Esophagus squamous epithelium (tissue), 5 donors: ENCODE measurements at regions not wholly inside any gene's neighbourhood (a gene's known extent, or its start where the extent isn't known, plus 50 kb on each side); places are given as distances from the start of the nearest gene placed in this dataset.

ENCODE experiments used
- DNase-seq: peaks from one replicate; lab custom pipeline; 2025; lab: John Stamatoyannopoulos, UW
- H3K27ac ChIP-seq, 4 donors: fragments of 200-600 bp; sonication (generic); one replicate each; pipeline ENCODE4 v1.5.1; 2016 to 2019; ENCODE audit warnings: mild to moderate bottlenecking in 1 of 4
- H3K27me3 ChIP-seq, 4 donors: fragments of 200-600 bp; sonication (generic); 1 replicate in 3 of 4; 2 replicates in 1 of 4; pipeline versions ENCODE4 v1.5.1 to v1.6.0; 2017 to 2021; ENCODE audit warnings: antibody characterized with exemption in 1 of 4
- H3K36me3 ChIP-seq, 3 donors: fragments of 200-600 bp; sonication (generic); one replicate each; pipeline ENCODE4 v1.5.1; 2016 to 2019
- H3K4me1 ChIP-seq, 3 donors: fragments of 200-600 bp; sonication (generic); one replicate each; pipeline ENCODE4 v1.5.1; 2017 to 2019
- H3K4me3 ChIP-seq, 4 donors: fragments of 200-600 bp; sonication (generic); 1 replicate in 3 of 4; 2 replicates in 1 of 4; pipeline ENCODE4 v1.5.1; 2016 to 2019; ENCODE audit warnings: mild to moderate bottlenecking in 2 of 4, moderate library complexity in 1 of 4
- H3K9me3 ChIP-seq, 3 donors: fragments of 200-600 bp; sonication (generic); one replicate each; pipeline ENCODE4 v1.5.1; 2016 to 2019
- POLR2A ChIP-seq, 4 donors: fragments of 450-650 bp; IDR thresholded peaks; one replicate each; pipeline ENCODE4 v1.6.1; 2017; ENCODE audit warnings: antibody characterized with exemption in 4 of 4, mild to moderate bottlenecking in 4 of 4, moderate library complexity in 3 of 4
- WGBS, 2 donors: methylation state at CpG; one replicate each; pipeline ENCODE4 v1.1.5; 2018; 5-methylcytosine and 5-hydroxymethylcytosine counted together
- intact Hi-C: fragments of 100-400 bp; cut with DNase I; formaldehyde crosslinking; loops from one replicate; pipeline ENCODE4 v1.15.0; 2022
- TF ChIP-seq, protein P1 (sequence below), 6 experiments: fragments of 450-650 bp in 4 of 6; fragments of 200-600 bp in 2 of 6; sonication (generic) in 2 of 6; IDR thresholded peaks; one replicate each; pipeline ENCODE4 v1.5.1; 2016 to 2019; ENCODE audit warnings: antibody characterized with exemption in 6 of 6, mild to moderate bottlenecking in 4 of 6, moderate library complexity in 4 of 6
- donor health status: DM: yes; HTN: yes; CAD: no.

DNA sequence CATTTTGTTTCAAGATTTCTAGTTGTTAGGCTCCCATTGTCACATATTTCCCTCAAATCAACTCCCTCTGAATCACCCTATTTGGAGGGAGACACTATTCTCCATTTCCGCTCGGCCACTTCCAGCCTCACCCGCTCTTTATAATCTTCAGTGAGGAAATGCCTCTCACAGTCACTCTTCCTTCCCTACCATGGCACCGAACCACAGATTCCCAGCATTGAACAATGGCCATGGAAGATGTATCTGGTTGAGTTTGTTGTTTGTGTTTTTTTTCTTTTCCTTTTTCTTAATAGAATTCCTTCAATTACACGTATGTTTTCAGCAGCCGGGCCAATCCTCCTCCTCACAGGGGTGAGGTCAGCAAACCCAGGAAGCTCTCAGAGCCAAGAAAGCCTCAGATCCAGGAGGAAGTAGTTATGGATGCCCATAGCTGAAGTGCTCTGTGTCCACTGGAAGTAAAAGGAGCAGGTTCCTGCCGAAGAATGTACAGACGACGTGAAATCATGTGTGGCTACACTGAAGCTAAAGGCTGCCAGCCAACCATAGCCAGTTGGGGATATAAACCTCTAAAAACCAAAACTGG is 472.1 kb downstream of the FOXO1 start:
- H3K9me3 ChIP-seq: no peaks in the 10 kb centered on the region
- no peaks in the 10 kb centered on the region for H3K36me3 ChIP-seq
- peaks cover 30 to 54% (median 44%) of the 10 kb centered on the region in 3 donors for H3K4me1 ChIP-seq
- intact Hi-C loops: no loop called here
- TF ChIP-seq, protein P1, sequence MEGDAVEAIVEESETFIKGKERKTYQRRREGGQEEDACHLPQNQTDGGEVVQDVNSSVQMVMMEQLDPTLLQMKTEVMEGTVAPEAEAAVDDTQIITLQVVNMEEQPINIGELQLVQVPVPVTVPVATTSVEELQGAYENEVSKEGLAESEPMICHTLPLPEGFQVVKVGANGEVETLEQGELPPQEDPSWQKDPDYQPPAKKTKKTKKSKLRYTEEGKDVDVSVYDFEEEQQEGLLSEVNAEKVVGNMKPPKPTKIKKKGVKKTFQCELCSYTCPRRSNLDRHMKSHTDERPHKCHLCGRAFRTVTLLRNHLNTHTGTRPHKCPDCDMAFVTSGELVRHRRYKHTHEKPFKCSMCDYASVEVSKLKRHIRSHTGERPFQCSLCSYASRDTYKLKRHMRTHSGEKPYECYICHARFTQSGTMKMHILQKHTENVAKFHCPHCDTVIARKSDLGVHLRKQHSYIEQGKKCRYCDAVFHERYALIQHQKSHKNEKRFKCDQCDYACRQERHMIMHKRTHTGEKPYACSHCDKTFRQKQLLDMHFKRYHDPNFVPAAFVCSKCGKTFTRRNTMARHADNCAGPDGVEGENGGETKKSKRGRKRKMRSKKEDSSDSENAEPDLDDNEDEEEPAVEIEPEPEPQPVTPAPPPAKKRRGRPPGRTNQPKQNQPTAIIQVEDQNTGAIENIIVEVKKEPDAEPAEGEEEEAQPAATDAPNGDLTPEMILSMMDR (IDR thresholded peaks at IDR 0.05): no peak
- no peak for TF ChIP-seq POLR2A (IDR thresholded peaks at IDR 0.05)
- peak overlapping the region in 1 of 4 donors; percentile 33 for H3K4me3 ChIP-seq
- 72 to 76% methylated on average over 8 of the region's 9 CpGs for WGBS, 2 donors
- H3K27me3 ChIP-seq: no peaks in the 10 kb centered on the region
- peak overlapping the region; percentile 56 to 85 (median 83) for H3K27ac ChIP-seq
- no peak for DNase-seq

DNA sequence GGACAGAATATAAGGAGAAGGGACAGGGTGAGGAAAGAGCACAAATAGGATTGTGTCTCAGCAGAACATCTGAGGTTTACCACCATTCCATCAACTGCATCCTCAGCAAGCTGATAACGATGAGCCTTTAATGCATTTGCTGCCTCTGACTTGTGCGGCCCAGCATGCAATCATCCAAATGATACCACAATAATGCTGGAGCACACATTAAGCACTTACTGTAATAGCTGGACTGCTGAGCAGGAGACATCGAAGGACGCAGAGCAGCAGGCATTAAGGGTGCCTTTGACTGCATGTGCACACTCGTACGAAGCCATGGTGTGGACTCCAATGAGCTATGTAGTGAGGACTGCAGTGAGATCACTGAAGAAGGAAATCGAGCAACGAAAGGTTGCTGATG is 469.4 kb downstream of the FOXO1 start:
- no peak for DNase-seq
- TF ChIP-seq, protein P1 (IDR thresholded peaks at IDR 0.05): no peak
- WGBS, 2 donors: 93% methylated on average over 8 of the region's 8 CpGs
- Histone ChIP-seq H3K27ac (no peak overlapping the region), H3K27me3 (no peaks in the 10 kb centered on the region), H3K4me3 (no peak overlapping the region), H3K9me3 (no peaks in the 10 kb centered on the region), H3K36me3 (no peaks in the 10 kb centered on the region), H3K4me1 (peaks cover 8 to 35% (median 19%) of the 10 kb centered on the region in 3 donors)
- intact Hi-C loops: no loop called here

DNA sequence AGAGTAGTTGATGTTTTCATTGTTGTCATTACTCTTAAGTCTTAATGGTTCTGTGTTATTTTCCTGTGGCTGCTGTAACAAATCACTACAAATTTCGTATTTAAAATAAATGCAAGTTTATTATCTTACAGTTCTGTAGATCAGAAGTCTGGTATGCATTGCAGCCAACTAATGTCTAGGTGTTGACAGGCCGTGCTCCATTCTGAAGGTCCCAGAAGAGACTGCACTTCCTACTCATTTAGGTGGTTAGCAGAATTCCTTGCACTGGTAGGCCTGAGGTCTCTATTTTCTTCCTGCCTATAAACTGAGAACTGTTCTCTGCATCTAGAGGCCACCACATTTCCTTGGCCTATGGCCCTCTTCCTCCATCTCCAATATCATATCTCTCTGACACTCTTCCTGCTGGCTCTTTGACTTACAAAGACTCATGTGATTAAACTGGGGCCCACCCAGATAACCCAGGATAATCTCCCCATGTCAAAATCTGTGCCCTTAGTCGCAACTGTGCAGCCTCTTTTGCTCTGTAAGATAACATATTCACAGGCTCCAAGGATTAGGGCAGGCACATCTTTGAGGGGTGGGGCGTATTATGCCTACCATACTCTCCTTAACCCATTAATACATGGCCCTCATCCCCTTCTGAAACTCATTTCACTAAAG is 468.4 kb downstream of the FOXO1 start:
- H3K27ac ChIP-seq: no peak overlapping the region
- H3K9me3 ChIP-seq: no peaks in the 10 kb centered on the region
- peaks cover 3 to 25% (median 11%) of the 10 kb centered on the region in 3 donors for H3K4me1 ChIP-seq
- H3K27me3 ChIP-seq: no peaks in the 10 kb centered on the region
- H3K4me3 ChIP-seq: no peak overlapping the region
- 82 to 95% methylated on average over 4 of the region's 4 CpGs for WGBS, 2 donors
- DNase-seq: no peak
- intact Hi-C loops: no loop called here
- no peaks in the 10 kb centered on the region for H3K36me3 ChIP-seq
- TF ChIP-seq, protein P1 (IDR thresholded peaks at IDR 0.05): no peak
- no peak for TF ChIP-seq POLR2A (IDR thresholded peaks at IDR 0.05)

DNA sequence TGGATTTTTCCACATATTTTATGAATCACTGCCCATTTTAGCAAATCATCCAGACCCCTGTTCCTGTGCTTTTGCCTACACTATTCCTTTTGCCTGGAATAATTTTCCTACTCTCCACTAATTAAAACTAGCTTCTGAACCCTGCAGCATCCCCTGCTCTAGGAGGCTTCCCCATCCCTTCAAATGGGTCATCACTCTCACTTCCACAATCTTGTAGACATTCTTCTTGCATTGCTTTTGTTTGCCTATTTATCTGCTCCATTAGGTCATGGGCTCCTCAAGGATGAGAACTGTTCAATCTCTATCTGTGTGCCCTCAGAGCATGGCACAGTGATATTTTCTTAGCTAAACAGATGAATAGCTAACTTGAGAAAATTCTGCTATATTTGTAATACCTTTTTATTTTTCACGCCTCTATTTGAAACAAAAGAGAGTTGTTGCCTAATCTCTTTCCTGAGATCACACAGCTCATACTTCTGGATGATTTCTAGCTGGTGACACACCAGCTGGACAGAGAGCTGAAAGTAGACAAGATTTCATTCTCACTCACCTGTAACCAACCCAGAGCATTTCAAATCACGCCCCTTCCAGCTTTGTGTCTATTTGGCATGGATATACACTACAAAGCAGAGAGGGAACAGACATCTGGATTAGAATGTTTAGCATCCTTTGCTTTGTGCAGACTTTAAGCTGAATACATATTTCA is 466.0 kb downstream of the FOXO1 start:
- Histone ChIP-seq H3K4me1 (peaks cover 1 to 12% (median 2%) of the 10 kb centered on the region in 3 donors), H3K4me3 (no peak overlapping the region), H3K9me3 (peaks cover 0 to 6% (median 0%) of the 10 kb centered on the region in 3 donors), H3K27me3 (no peaks in the 10 kb centered on the region), H3K36me3 (no peaks in the 10 kb centered on the region), H3K27ac (no peak overlapping the region)
- intact Hi-C loops: no loop called here
- no peak for DNase-seq
- TF ChIP-seq, protein P1 (IDR thresholded peaks at IDR 0.05): no peak
- TF ChIP-seq POLR2A (IDR thresholded peaks at IDR 0.05): no peak
- 39 to 54% methylated on average over 2 of the region's 2 CpGs for WGBS, 2 donors

DNA sequence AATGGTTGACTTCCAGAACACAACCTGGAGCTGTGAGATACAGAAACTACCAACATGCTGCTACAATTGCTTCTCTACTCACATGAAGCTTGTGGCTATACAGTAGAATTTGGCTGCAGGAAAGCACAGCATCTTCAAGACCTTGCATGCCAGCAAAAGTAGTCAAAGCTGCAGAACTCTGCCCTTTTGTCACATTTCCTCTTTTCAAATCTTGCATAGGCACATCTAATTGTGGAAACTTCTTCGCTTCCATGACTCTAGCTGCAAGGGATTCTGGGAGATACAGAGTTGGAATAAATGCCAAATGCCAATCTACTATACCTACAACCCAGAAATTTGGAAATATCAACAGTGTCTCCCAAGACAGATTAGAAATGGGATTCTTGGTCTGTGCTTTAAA is 462.2 kb downstream of the FOXO1 start:
- Histone ChIP-seq H3K27ac (no peak overlapping the region), H3K9me3 (peaks cover 0 to 6% (median 0%) of the 10 kb centered on the region in 3 donors), H3K4me1 (peaks cover 9 to 33% (median 17%) of the 10 kb centered on the region in 3 donors), H3K27me3 (no peaks in the 10 kb centered on the region), H3K36me3 (no peaks in the 10 kb centered on the region), H3K4me3 (no peak overlapping the region)
- TF ChIP-seq POLR2A (IDR thresholded peaks at IDR 0.05): no peak
- TF ChIP-seq, protein P1 (IDR thresholded peaks at IDR 0.05): no peak
- no peak for DNase-seq
- intact Hi-C loops: no loop called here
- 100% methylated on average over 1 of the region's 1 CpG for WGBS, 2 donors
